MM.1S (cell line): ENCODE measurements at regions not wholly inside any gene's neighbourhood (a gene's known extent, or its start where the extent isn't known, plus 50 kb on each side); places are given as distances from the start of the nearest gene placed in this dataset.

Experiments used
- CTCF ChIP-seq: fragments of 300-600 bp; sonication (generic); IDR thresholded peaks from 2 replicates; pipeline ENCODE4 v1.5.1; 2016; ENCODE audit warnings: antibody characterized with exemption, low read length, mixed read lengths
- EZH2 ChIP-seq: fragments of 300-600 bp; sonication (generic); optimal IDR thresholded peaks from 2 replicates; pipeline ENCODE3; 2017; ENCODE audit warnings: low read depth, mild to moderate bottlenecking, antibody characterized with exemption, low read length, mixed read lengths
- EZH2phosphoT487 ChIP-seq: fragments of 300-600 bp; sonication (generic); IDR thresholded peaks from 2 replicates; pipeline ENCODE4 v1.6.1; 2018; ENCODE audit warnings: antibody characterized with exemption, low read length

GRCh38 chr6:72521684-72522083, 100.2 kb upstream of the KCNQ5 start:
- TF ChIP-seq CTCF (no peak), EZH2 (no peak), EZH2phosphoT487 (no peak)
